SW 1271 (cell line): ENCODE measurements at regions not wholly inside any gene's neighbourhood (a gene's known extent, or its start where the extent isn't known, plus 50 kb on each side); places are given as distances from the start of the nearest gene placed in this dataset.

Experiments used
- DNase-seq, 2 experiments: peaks; one replicate each; lab custom pipeline; 2025; lab: John Stamatoyannopoulos, UW

- no peak for DNase-seq
Measured at GRCh38 chr15:35596285-35596684, 50.3 kb upstream of the DPH6 start.

GRCh38 chr15:35602836-35603235 lies 56.9 kb upstream of the DPH6 start:
- no peak for DNase-seq

- DNase-seq, result no peak
Measured at GRCh38 chr15:35603301-35603700, 57.3 kb upstream of the DPH6 start.

DNA sequence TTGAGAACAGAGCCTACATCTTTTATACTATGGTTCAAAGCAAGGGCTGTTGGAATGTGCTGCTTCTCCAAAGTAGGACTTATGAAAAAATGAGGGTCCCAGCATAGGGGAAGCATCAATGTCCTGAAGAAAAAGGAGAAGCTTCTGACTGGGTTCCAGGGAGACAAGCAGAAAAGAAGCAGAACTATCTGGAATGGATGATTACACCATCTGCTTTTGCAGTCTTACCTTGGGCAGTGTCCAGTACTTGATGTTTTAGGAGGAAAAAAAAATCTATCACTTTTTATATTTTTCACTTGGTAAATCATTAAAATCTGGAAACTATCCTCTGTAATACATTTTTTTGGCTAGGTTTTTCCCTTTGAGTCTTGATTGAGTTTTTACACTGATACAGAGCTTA lies 57.9 kb upstream of the DPH6 start:
- DNase-seq, result no peak

- no peak for DNase-seq
Measured at GRCh38 chr15:35605764-35606449, 59.9 kb upstream of the DPH6 start.

GRCh38 chr15:35606450-35606779 lies 60.5 kb upstream of the DPH6 start:
- no peak for DNase-seq

DNA sequence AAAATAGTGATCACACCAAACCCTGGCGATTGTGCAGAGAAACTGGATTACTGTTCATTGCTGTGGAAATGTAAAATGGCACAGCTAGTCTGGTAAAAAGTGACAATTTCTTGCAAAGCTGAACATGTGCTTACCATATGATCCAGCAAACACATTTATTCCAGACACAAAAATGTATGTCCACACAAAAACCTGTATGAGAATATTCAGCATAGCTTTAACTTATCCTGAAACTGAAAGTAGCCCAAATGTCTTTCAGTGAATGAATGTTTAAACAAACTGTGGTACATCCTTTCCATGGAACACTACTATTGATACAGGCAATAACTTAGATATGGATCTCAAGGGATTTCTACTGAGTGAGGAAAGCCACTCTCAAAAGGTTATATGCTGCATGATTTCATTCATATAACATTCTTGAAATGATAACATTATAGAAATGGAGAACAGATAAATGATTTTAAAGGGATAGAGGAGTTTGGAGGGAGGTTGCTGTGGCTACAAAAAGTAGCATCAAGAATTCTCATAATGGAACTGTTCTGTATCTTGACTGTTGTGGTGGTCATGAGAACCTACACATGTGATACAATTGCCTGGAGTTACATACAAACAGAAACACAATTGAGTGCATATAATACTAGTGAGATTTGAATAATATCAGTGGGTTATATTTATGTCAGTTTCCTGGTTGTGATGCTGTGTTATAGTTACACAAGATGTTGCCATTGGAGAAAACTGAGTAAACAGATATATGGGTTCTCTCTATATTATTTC lies 70.7 kb upstream of the DPH6 start:
- DNase-seq, result no peak

DNA sequence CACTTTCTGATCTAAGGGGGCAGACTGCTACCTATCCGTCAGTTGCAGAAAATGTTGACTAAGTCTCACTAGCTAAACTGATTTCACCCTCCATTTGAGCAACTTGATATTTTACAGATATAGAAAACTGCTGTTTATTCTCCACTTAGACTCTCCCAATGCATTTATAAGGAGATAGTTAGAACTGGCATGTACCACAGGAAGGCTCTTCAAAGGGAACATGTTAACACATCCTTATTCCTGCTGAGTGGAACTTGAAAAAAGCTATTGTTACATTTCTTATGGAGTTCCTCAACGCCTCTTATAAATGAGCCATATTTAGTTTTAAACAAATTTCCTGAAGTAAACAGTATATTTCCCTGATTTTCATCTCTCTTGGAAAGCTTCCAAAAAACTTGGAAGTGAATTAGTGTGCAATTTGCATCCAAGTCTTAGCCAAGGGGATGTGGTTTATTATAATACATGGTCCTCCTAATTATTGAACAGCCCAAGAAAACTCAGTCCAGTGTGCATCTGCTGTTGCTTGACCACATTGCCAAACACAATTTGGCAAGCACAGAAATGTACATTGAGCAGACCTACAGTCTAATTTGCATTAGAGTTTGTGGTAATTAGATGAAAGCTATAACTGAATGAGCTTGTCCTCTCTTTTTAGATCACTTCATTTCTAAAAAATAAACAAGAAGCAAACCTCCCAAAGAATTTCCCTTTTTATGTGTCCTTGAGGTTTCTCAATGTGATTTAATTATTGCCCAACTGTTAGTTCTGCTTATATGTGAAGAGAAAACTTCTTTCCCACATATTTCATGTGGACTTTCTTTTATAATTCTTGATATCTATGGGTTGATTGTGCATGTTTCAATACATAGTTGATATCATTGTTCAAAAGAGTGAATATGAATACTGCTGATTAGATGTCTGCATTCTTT lies 72.6 kb upstream of the DPH6 start:
- DNase-seq, result no peak

GRCh38 chr15:35622641-35623340 lies 76.8 kb upstream of the DPH6 start:
- no peak for DNase-seq

- DNase-seq, result no peak
Measured at GRCh38 chr15:35624881-35625280, 78.9 kb upstream of the DPH6 start.

- DNase-seq, result no peak
Measured at GRCh38 chr15:35626571-35627318, 80.8 kb upstream of the DPH6 start.

DNA sequence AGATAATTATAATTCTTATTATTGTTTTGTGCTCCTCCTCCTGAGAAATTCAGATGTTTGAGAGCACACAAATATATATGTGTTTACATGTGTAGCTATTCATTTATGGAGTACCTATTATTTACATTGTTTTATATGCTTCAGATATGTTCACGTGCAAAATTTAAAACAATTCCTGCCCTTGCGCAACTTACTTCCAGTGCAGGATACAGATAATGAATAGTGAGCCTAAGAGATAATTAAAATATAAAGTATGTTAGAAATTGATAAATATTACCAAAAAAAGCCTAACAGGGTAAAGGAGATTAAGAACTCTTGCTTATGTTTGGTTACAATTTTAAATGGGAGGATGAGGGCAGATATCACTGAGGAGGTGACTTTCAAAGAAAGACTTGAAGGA lies 81.7 kb upstream of the DPH6 start:
- DNase-seq, result no peak

GRCh38 chr15:35629766-35630165 lies 83.8 kb upstream of the DPH6 start:
- DNase-seq, result no peak

DNA sequence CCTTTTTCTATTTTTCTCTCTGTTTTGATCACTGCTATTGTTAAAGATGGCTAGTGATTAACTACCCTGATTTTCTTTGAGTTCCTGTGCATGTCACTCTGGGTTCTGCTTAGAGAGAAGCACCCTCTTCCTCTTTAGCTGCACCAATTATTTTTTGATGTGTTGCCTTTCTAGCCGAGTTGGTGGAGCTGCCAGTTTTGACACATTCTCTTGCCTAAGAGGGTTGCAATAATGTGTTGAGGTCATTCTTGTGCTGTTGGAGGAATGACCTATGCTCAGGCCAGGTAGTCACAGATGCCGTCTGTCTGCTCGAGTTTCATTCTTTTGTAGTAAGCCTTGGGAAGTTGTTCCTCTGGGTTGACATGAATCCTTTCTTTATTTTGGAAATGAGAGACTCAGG lies 84.6 kb upstream of the DPH6 start:
- no peak for DNase-seq

DNA sequence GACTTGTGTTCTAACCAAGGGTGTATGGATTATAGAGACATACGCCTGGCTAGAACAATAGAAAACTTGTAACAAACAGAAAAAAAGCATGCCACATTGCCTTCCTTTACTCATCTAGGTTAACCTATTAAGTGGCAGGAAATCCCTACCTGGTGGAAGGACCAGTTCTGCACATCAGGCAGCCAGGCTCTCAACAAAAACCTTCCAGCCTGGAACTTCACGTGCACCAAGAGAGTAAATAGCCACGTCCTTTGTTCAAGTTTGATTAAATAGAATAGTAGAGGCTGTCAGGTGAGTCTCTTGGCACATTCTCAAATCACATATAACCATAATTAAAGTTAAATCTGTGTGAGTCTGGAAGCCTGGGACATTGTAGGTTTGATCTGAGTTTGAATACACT lies 85.0 kb upstream of the DPH6 start:
- no peak for DNase-seq

- no peak for DNase-seq
Measured at GRCh38 chr15:35633677-35634076, 87.7 kb upstream of the DPH6 start.

GRCh38 chr15:35646790-35647189 lies 100.8 kb upstream of the DPH6 start:
- DNase-seq, result no peak

DNA sequence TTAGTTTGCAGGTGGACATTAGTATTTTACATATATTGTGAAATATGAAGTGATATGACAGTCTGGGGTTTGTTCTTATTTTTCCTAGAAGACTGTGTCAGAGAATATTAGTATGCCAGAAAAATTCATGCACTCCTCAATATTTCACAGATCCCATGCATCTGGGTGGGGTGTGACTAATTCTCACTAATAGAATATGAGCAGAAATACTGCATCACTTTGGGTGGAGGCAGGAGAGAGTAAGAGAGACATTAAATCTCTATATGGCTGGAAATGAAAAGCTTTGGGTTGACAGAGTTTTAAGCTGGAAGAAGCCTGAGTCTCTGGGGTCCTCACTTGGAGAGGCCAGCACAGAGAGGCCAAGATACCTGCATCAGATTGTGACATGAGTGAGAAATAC lies 101.3 kb upstream of the DPH6 start:
- DNase-seq, result no peak

- DNase-seq, result no peak
Measured at GRCh38 chr15:35648941-35649340, 103.0 kb upstream of the DPH6 start.

GRCh38 chr15:35649575-35649974 lies 103.6 kb upstream of the DPH6 start:
- no peak for DNase-seq

DNA sequence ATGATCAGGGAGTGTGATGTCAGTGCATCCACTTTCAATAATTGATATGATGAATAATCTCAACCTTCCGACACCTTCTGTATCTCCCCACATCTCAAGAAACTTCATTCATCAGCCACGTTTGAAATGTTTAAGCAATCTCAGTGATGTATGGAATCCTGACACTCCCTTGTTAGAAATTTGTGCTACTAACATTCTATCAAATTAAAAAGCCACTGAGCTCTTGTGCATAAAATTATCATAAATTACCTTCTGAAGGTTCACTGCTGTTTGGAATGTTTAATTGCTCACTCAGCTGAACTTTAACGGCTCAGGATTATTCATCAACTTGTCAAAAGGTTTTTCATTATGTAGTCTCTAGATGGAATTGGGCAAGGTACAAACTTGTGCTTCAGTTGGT lies 108.4 kb upstream of the DPH6 start:
- no peak for DNase-seq
